K562 (cell line): ENCODE measurements at regions not wholly inside any gene's neighbourhood (a gene's known extent, or its start where the extent isn't known, plus 50 kb on each side); places are given as distances from the start of the nearest gene placed in this dataset.

Experiments
- ATAC-seq: fragments of 200-7000 bp; cut with Tn5 transposase; 3 replicates; pipeline ENCODE4 v1.9.1; 2020; ENCODE audit warnings: moderate library complexity
- BruUV-seq: library from RNA; stranded (reverse); fragments of 400-500 nt; replicated peaks from 2 replicates; lab custom pipeline; 2021; lab: Mats Ljungman, UMichigan
- CTCF ChIA-PET: fragments of 300-600 bp; formaldehyde crosslinking; extraction: SDS; loops from one replicate; lab custom pipeline; 2021; ENCODE audit warnings: low intra/inter-chr PET ratio; lab: Yijun Ruan, JAX
- POLR2A ChIA-PET: fragments of 300-600, 350-650 bp; sonication (Branson Sonifier 250); formaldehyde crosslinking; extraction: SDS; loops from one replicate; lab custom pipeline; 2021; ENCODE audit warnings: antibody characterized with exemption, inconsistent platforms; lab: Yijun Ruan, JAX
- DNase-seq, 4 experiments: peaks; one replicate each; pipeline versions ENCODE4 v3.0.0 to v3.0.0-alpha.2; 2011 to 2018; ENCODE audit warnings: low spot score in 3 of 4, mixed read lengths in 3 of 4; ENCODE audit errors: extremely low read depth in 1 of 4
- FAIRE-seq: peaks from 2 replicates; lab custom pipeline; 2011; peaks lifted over from hg19 to GRCh38; lab: Jason Lieb, UNC
- H2AFZ ChIP-seq: 2 replicates; pipeline ENCODE4 v1.6.0; 2011; ENCODE audit warnings: low read depth, low read length, control low read depth, inconsistent platforms
- H3K27ac ChIP-seq: fragments of 200-600 bp; 3 replicates; pipeline ENCODE4 v1.8.0; 2011; ENCODE audit warnings: low read depth, mild to moderate bottlenecking, control low read depth, inconsistent platforms, low read length, moderate library complexity, mixed read lengths; ENCODE audit errors: extremely low read depth
- H3K27me3 ChIP-seq, 2 experiments: fragments of 300-600 bp in 1 of 2; 2 replicates in 1 of 2; 3 replicates in 1 of 2; pipeline versions ENCODE4 v1.6.0 to v1.8.0; 2011; ENCODE audit warnings: inconsistent platforms in 2 of 2, low read length in 2 of 2, mild to moderate bottlenecking in 1 of 2, mixed read lengths in 1 of 2, moderate library complexity in 1 of 2; ENCODE audit not compliant: control insufficient read depth in 2 of 2, insufficient read depth in 2 of 2
- H3K36me3 ChIP-seq: fragments of 300-600 bp; 3 replicates; pipeline ENCODE4 v1.8.0; 2011; ENCODE audit warnings: mild to moderate bottlenecking, low read length, inconsistent platforms; ENCODE audit not compliant: control insufficient read depth, insufficient read depth
- H3K4me1 ChIP-seq, 2 experiments: fragments of 200-600 bp in 1 of 2; replicated peaks in 1 of 2; 2 replicates in 1 of 2; 3 replicates in 1 of 2; pipeline versions ENCODE4 v1.5.1 to v1.8.0; 2011; ENCODE audit warnings: inconsistent platforms in 2 of 2, low read length in 2 of 2, mild to moderate bottlenecking in 1 of 2, mixed read lengths in 1 of 2, moderate library complexity in 1 of 2; ENCODE audit not compliant: control insufficient read depth in 2 of 2, insufficient read depth in 2 of 2
- H3K4me2 ChIP-seq: 2 replicates; pipeline ENCODE4 v1.6.1; 2011; ENCODE audit warnings: low read length, control low read depth, inconsistent platforms, mixed read lengths; ENCODE audit not compliant: insufficient read depth
- H3K4me3 ChIP-seq: fragments of 200-600 bp; sonication (generic), shearing (Covaris generic); 2 replicates; pipeline ENCODE4 v1.5.1; 2016; ENCODE audit warnings: control low read depth, inconsistent platforms
- H3K79me2 ChIP-seq: fragments of 200-600 bp; 3 replicates; pipeline ENCODE4 v1.8.0; 2011; ENCODE audit warnings: low read length, inconsistent platforms; ENCODE audit not compliant: control insufficient read depth, insufficient read depth
- H3K9ac ChIP-seq, 2 experiments: 2 replicates each; pipeline versions ENCODE4 v1.6.0 to v1.6.1; 2011; ENCODE audit warnings: low read depth in 2 of 2, low read length in 2 of 2, control low read depth in 1 of 2, inconsistent platforms in 1 of 2, mild to moderate bottlenecking in 1 of 2, mixed read lengths in 1 of 2; ENCODE audit not compliant: insufficient read depth in 1 of 2
- H3K9me1 ChIP-seq: one replicate; pipeline ENCODE4 v1.6.0; 2011; ENCODE audit warnings: inconsistent platforms, mild to moderate bottlenecking, low read length, moderate library complexity; ENCODE audit not compliant: control insufficient read depth, insufficient read depth
- H3K9me3 ChIP-seq: replicated peaks from 2 replicates; pipeline ENCODE4 v1.5.1; 2011; ENCODE audit warnings: low read depth, low read length, inconsistent platforms; ENCODE audit not compliant: control insufficient read depth, insufficient read depth
- H4K20me1 ChIP-seq: replicated peaks from 2 replicates; pipeline ENCODE4 v1.6.1; 2011; ENCODE audit warnings: low read length, inconsistent platforms, mixed read lengths; ENCODE audit not compliant: control insufficient read depth, insufficient read depth
- CCNT2 ChIP-seq: IDR thresholded peaks from 2 replicates; pipeline ENCODE4 v1.6.1; 2011; ENCODE audit warnings: borderline replicate concordance, low read depth, mild to moderate bottlenecking, moderate library complexity, mixed read lengths, low read length; ENCODE audit not compliant: insufficient read length; ENCODE audit errors: extremely low read depth
- COPS2 ChIP-seq: fragments of 450-650 bp; conservative IDR thresholded peaks from 2 replicates; pipeline ENCODE4 v1.6.1; 2016; ENCODE audit warnings: mild to moderate bottlenecking, moderate library complexity
- DDX20 ChIP-seq: fragments of 450-650 bp; IDR thresholded peaks from 2 replicates; pipeline ENCODE4 v1.6.1; 2016; ENCODE audit warnings: missing genetic modification characterization, low read depth, mild to moderate bottlenecking, missing compliant biosample characterization, moderate library complexity
- FOXJ3 ChIP-seq: sonication (generic); formaldehyde crosslinking; IDR thresholded peaks from 2 replicates; pipeline ENCODE4 v1.4.0; 2020; ENCODE audit warnings: mild to moderate bottlenecking, missing genetic modification reagents
- NFIC ChIP-seq: fragments of 450-650 bp; IDR thresholded peaks from 2 replicates; pipeline ENCODE4 v1.6.1; 2017; ENCODE audit warnings: mild to moderate bottlenecking, inconsistent platforms
- NFIX ChIP-seq: fragments of 250-450 bp; sonication (Bioruptor Pico); IDR thresholded peaks from 2 replicates; pipeline ENCODE4 v1.4.0; 2020; ENCODE audit warnings: low read depth, mild to moderate bottlenecking, moderate library complexity
- POLR2G ChIP-seq: fragments of 200-400 bp; formaldehyde crosslinking; IDR thresholded peaks from 2 replicates; pipeline ENCODE4 v1.6.1; 2017; ENCODE audit warnings: low read depth, mild to moderate bottlenecking, antibody characterized with exemption, low read length, moderate library complexity
- PTBP1 ChIP-seq: fragments of 200-400 bp; formaldehyde crosslinking; IDR thresholded peaks from 2 replicates; pipeline ENCODE4 v1.6.1; 2017; ENCODE audit warnings: low read depth, low read length
- RBM25 ChIP-seq: fragments of 200-400 bp; formaldehyde crosslinking; IDR thresholded peaks from 2 replicates; pipeline ENCODE4 v1.6.1; 2018; ENCODE audit warnings: low read length, low read depth, moderate library complexity; ENCODE audit not compliant: severe bottlenecking
- ZNF79 ChIP-seq: fragments of 250-450 bp; sonication (Bioruptor Pico); IDR thresholded peaks from 2 replicates; pipeline ENCODE4 v1.4.0; 2020; ENCODE audit warnings: low read depth, mild to moderate bottlenecking, moderate library complexity
- in situ Hi-C: fragments of 300-500 bp; cut with MboI; formaldehyde crosslinking; loops from 4 replicates; pipeline ENCODE4 v1.15.0; 2018; ENCODE audit warnings: inconsistent platforms, mixed read lengths
- intact Hi-C: fragments of 100-400 bp; cut with micrococcal nuclease; formaldehyde crosslinking; loops from 2 replicates; pipeline ENCODE4 v1.14.2; 2022
- TF ChIP-seq, protein P1 (sequence below), 3 experiments: IDR thresholded peaks in 2 of 3; conservative IDR thresholded peaks in 1 of 3; 2 replicates each; pipeline ENCODE4 v1.5.1; 2011 to 2012; ENCODE audit warnings: low read length in 3 of 3, mild to moderate bottlenecking in 3 of 3, control low read depth in 2 of 3, improper control_type of control experiment in 1 of 3, inconsistent platforms in 1 of 3, low read depth in 1 of 3, mixed read lengths in 1 of 3, moderate library complexity in 1 of 3; ENCODE audit not compliant: insufficient read depth in 2 of 3
- TF ChIP-seq, protein P2 (sequence below): fragments of 250-450 bp; sonication (Bioruptor Pico); IDR thresholded peaks from 2 replicates; pipeline ENCODE4 v1.6.1; 2021; ENCODE audit warnings: mild to moderate bottlenecking
- TF ChIP-seq, protein P3 (sequence below): fragments of 250-450 bp; sonication (Bioruptor Pico); IDR thresholded peaks from 2 replicates; pipeline ENCODE4 v1.8.0; 2022; ENCODE audit warnings: inconsistent platforms, mild to moderate bottlenecking, moderate library complexity, borderline replicate concordance
- TF ChIP-seq, protein P4 (sequence below): fragments of 450-650 bp; IDR thresholded peaks from 2 replicates; pipeline ENCODE4 v1.6.1; 2017; ENCODE audit warnings: antibody characterized with exemption

DNA sequence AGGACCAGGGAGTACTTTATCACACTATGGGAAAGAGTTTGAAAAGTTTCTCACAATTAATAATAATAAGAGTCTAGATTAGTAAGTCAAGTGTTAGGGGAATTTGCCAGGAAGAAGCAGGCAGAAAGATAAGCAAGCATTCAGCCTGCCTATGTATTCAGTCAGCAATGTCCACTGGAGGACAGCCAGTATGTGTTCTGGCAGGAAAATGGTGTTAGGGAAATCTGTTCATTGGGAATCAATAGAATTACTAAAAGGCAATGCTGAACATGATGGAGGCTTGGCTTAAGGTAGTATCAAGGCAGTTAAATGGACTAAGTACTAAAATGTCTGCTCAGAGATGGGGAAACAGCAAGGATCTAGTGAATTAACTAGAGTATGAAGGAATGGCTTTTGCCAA, 221.2 kb downstream of the PPP4R3C start:
- Histone ChIP-seq H2AFZ (no peak overlapping the region), H3K4me2 (no peak overlapping the region), H3K4me3 (no peak overlapping the region), H3K9me3 (no peaks in the 10 kb centered on the region), H3K36me3 (no peaks in the 10 kb centered on the region), H3K79me2 (no peaks in the 10 kb centered on the region), H3K9ac (no peak overlapping the region), H3K27ac (no peak overlapping the region), H4K20me1 (no peaks in the 10 kb centered on the region), H3K9me1 (no peaks in the 10 kb centered on the region), H3K27me3 (no peaks in the 10 kb centered on the region), H3K4me1 (no peaks in the 10 kb centered on the region)
- in situ Hi-C loops (no loop called here), intact Hi-C loops (no loop called here)
- ChIA-PET CTCF (no interaction called here), POLR2A (no interaction called here)
- ATAC-seq: no peak
- no peak for FAIRE-seq
- BruUV-seq: no TSS peak
- no peak for DNase-seq
- TF ChIP-seq DDX20 (tag): no peak
- no peak for TF ChIP-seq RBM25
- TF ChIP-seq, protein P1, sequence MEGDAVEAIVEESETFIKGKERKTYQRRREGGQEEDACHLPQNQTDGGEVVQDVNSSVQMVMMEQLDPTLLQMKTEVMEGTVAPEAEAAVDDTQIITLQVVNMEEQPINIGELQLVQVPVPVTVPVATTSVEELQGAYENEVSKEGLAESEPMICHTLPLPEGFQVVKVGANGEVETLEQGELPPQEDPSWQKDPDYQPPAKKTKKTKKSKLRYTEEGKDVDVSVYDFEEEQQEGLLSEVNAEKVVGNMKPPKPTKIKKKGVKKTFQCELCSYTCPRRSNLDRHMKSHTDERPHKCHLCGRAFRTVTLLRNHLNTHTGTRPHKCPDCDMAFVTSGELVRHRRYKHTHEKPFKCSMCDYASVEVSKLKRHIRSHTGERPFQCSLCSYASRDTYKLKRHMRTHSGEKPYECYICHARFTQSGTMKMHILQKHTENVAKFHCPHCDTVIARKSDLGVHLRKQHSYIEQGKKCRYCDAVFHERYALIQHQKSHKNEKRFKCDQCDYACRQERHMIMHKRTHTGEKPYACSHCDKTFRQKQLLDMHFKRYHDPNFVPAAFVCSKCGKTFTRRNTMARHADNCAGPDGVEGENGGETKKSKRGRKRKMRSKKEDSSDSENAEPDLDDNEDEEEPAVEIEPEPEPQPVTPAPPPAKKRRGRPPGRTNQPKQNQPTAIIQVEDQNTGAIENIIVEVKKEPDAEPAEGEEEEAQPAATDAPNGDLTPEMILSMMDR (IDR thresholded peaks at IDR 0.05 in 2 of 3, conservative IDR thresholded peaks at IDR 0.05 in 1 of 3; ENCODE audit: insufficient read depth in 2 of 3, low read depth in 1 of 3, low read length in 3 of 3): no peak
- no peak for TF ChIP-seq CCNT2
- no peak for TF ChIP-seq FOXJ3 (CRISPR knock-in tag)
- TF ChIP-seq NFIX (CRISPR knock-in tag): no peak
- no peak for TF ChIP-seq POLR2G
- TF ChIP-seq, protein P2, sequence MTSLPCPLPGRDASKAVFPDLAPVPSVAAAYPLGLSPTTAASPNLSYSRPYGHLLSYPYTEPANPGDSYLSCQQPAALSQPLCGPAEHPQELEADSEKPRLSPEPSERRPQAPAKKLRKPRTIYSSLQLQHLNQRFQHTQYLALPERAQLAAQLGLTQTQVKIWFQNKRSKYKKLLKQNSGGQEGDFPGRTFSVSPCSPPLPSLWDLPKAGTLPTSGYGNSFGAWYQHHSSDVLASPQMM (CRISPR knock-in tag): no peak
- TF ChIP-seq COPS2: no peak
- TF ChIP-seq, protein P3, sequence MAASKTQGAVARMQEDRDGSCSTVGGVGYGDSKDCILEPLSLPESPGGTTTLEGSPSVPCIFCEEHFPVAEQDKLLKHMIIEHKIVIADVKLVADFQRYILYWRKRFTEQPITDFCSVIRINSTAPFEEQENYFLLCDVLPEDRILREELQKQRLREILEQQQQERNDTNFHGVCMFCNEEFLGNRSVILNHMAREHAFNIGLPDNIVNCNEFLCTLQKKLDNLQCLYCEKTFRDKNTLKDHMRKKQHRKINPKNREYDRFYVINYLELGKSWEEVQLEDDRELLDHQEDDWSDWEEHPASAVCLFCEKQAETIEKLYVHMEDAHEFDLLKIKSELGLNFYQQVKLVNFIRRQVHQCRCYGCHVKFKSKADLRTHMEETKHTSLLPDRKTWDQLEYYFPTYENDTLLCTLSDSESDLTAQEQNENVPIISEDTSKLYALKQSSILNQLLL: no peak
- TF ChIP-seq, protein P4, sequence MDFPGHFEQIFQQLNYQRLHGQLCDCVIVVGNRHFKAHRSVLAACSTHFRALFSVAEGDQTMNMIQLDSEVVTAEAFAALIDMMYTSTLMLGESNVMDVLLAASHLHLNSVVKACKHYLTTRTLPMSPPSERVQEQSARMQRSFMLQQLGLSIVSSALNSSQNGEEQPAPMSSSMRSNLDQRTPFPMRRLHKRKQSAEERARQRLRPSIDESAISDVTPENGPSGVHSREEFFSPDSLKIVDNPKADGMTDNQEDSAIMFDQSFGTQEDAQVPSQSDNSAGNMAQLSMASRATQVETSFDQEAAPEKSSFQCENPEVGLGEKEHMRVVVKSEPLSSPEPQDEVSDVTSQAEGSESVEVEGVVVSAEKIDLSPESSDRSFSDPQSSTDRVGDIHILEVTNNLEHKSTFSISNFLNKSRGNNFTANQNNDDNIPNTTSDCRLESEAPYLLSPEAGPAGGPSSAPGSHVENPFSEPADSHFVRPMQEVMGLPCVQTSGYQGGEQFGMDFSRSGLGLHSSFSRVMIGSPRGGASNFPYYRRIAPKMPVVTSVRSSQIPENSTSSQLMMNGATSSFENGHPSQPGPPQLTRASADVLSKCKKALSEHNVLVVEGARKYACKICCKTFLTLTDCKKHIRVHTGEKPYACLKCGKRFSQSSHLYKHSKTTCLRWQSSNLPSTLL: no peak
- TF ChIP-seq NFIC: no peak
- TF ChIP-seq ZNF79 (CRISPR knock-in tag): no peak
- TF ChIP-seq PTBP1: no peak
